ENCODE measurements at regions not wholly inside any gene's neighbourhood (a gene's known extent, or its start where the extent isn't known, plus 50 kb on each side); places are given as distances from the start of the nearest gene placed in this dataset.
A peak's percentile ranks its signal among the peaks of the same experiment; 100 is the strongest.

DNA sequence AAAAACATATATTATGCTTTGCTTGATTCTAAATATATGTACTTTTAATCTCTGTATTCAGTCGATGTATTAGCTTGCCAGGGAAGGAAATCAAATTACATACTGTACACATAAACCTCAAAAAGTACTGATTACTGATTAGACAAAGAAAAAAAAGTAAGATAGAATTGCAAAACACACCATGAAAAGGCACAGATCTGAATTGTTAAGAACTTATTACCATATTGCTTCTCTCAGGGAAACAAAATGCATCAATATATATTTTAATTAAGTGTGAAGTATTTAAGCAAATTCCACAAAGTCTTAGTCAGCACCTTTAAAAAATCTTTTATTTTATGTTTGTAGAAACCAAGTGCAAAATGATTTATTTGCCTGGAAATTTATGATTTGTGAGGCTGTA lies 309.3 kb downstream of the RNF144A start:
- 40% methylated on average over 1 of the region's 1 CpG for WGBS
- DNase-seq (ENCODE audit: low read depth in 6 of 9, low spot score in 9 of 9), result no peak
- Histone ChIP-seq H3K4me1 (ENCODE audit: control insufficient read depth in 2 of 2, insufficient read depth in 2 of 2, low read length in 2 of 2) (no peaks in the 10 kb centered on the region), H3K27me3 (ENCODE audit: control insufficient read depth in 2 of 2, insufficient read depth in 1 of 2, low read length in 1 of 2) (no peaks in the 10 kb centered on the region), H3K27ac (ENCODE audit: low read depth in 1 of 2, low read length in 1 of 2) (no peak overlapping the region), H3K4me3 (ENCODE audit: low read length in 2 of 2) (no peak overlapping the region), H3K36me3 (ENCODE audit: control insufficient read depth in 2 of 2, insufficient read depth in 2 of 2, low read length in 1 of 2) (no peaks in the 10 kb centered on the region), H3K9me3 (ENCODE audit: control insufficient read depth in 2 of 2, insufficient read depth in 1 of 2, low read length in 1 of 2) (no peaks in the 10 kb centered on the region)

- 42% methylated on average over 1 of the region's 1 CpG for WGBS
- no peak for DNase-seq (ENCODE audit: low read depth in 6 of 9, low spot score in 9 of 9)
- Histone ChIP-seq H3K27me3 (ENCODE audit: control insufficient read depth in 2 of 2, insufficient read depth in 1 of 2, low read length in 1 of 2) (no peaks in the 10 kb centered on the region), H3K9me3 (ENCODE audit: control insufficient read depth in 2 of 2, insufficient read depth in 1 of 2, low read length in 1 of 2) (no peaks in the 10 kb centered on the region), H3K4me1 (ENCODE audit: control insufficient read depth in 2 of 2, insufficient read depth in 2 of 2, low read length in 2 of 2) (no peaks in the 10 kb centered on the region), H3K4me3 (ENCODE audit: low read length in 2 of 2) (no peak overlapping the region), H3K36me3 (ENCODE audit: control insufficient read depth in 2 of 2, insufficient read depth in 2 of 2, low read length in 1 of 2) (no peaks in the 10 kb centered on the region), H3K27ac (ENCODE audit: low read depth in 1 of 2, low read length in 1 of 2) (no peak overlapping the region)
Measured at GRCh38 chr2:7233126-7233525, 315.9 kb downstream of the RNF144A start.

DNA sequence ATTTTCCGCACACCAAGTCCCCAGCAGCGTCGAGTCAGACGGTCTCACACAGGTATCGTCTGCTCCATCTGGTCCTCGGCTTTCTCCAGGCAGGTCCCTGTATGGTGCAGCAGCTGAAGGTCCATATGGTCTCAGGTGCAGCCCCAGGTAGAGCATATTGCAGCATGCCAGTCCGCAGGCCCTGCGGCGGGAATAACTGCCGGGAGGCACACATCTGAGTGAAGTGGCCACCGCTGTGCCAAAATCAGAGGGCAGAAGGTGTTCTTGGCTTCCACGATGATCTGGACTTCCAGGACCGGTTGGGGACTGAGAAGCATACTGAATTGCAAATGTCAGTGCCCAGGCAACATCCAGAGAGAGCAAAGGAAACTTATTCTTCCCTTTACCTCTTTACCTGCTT lies 320.3 kb downstream of the RNF144A start:
- H3K4me1 ChIP-seq (ENCODE audit: control insufficient read depth in 2 of 2, insufficient read depth in 2 of 2, low read length in 2 of 2), result no peaks in the 10 kb centered on the region
- 98% methylated on average over 13 of the region's 13 CpGs for WGBS
- H3K27ac ChIP-seq (ENCODE audit: low read depth in 1 of 2, low read length in 1 of 2), result no peak overlapping the region
- H3K36me3 ChIP-seq (ENCODE audit: control insufficient read depth in 2 of 2, insufficient read depth in 2 of 2, low read length in 1 of 2), result no peaks in the 10 kb centered on the region
- H3K9me3 ChIP-seq (ENCODE audit: control insufficient read depth in 2 of 2, insufficient read depth in 1 of 2, low read length in 1 of 2), result no peaks in the 10 kb centered on the region
- H3K27me3 ChIP-seq (ENCODE audit: control insufficient read depth in 2 of 2, insufficient read depth in 1 of 2, low read length in 1 of 2), result no peaks in the 10 kb centered on the region
- no peak for DNase-seq (ENCODE audit: low read depth in 6 of 9, low spot score in 9 of 9)
- H3K4me3 ChIP-seq (ENCODE audit: low read length in 2 of 2), result no peak overlapping the region

- Histone ChIP-seq H3K4me3 (ENCODE audit: low read length in 2 of 2) (no peak overlapping the region), H3K27me3 (ENCODE audit: control insufficient read depth in 2 of 2, insufficient read depth in 1 of 2, low read length in 1 of 2) (no peaks in the 10 kb centered on the region), H3K27ac (ENCODE audit: low read depth in 1 of 2, low read length in 1 of 2) (no peak overlapping the region), H3K36me3 (ENCODE audit: control insufficient read depth in 2 of 2, insufficient read depth in 2 of 2, low read length in 1 of 2) (no peaks in the 10 kb centered on the region), H3K4me1 (ENCODE audit: control insufficient read depth in 2 of 2, insufficient read depth in 2 of 2, low read length in 2 of 2) (no peaks in the 10 kb centered on the region), H3K9me3 (ENCODE audit: control insufficient read depth in 2 of 2, insufficient read depth in 1 of 2, low read length in 1 of 2) (no peaks in the 10 kb centered on the region)
- DNase-seq (ENCODE audit: low read depth in 6 of 9, low spot score in 9 of 9), result no peak
- WGBS, result 96% methylated on average over 3 of the region's 3 CpGs
Measured at GRCh38 chr2:7239078-7239477, 321.9 kb downstream of the RNF144A start.

DNA sequence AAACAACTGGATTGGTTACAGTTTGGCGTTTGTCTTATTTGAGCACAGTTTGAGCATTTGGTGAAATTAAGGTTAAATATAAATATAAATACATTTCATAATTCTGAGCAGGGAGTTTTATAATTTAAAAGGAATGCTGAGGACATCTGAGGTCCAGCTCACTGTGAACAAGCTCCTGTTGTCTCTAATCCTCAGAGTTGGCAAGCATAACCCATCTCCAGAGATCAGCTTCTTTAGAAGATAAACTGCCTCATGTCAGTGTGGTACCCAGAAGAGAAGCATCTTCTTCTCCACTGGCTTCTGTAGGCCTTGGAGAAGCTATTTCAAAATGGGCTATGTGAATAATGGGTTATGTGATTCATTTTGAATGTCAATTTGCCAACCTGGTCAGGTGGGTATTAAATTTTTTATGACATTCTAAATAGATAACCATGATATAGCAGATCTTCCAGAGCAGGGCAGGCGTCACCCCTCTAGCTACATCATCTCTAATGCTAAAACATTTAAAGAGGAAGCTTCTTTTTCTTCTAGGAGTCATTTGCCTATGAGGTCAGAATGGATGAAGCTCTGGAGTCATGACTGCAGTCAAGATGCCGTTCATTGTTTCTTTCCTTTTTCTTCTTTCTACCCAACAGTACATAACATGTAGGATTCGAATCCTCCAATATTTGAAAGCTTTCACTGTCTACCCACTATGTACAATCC lies 324.0 kb downstream of the RNF144A start:
- no peaks in the 10 kb centered on the region for H3K4me1 ChIP-seq (ENCODE audit: control insufficient read depth in 2 of 2, insufficient read depth in 2 of 2, low read length in 2 of 2)
- H3K36me3 ChIP-seq (ENCODE audit: control insufficient read depth in 2 of 2, insufficient read depth in 2 of 2, low read length in 1 of 2), result no peaks in the 10 kb centered on the region
- DNase-seq (ENCODE audit: low read depth in 6 of 9, low spot score in 9 of 9), result no peak
- WGBS, result 80% methylated on average over 4 of the region's 4 CpGs
- no peak overlapping the region for H3K27ac ChIP-seq (ENCODE audit: low read depth in 1 of 2, low read length in 1 of 2)
- H3K27me3 ChIP-seq (ENCODE audit: control insufficient read depth in 2 of 2, insufficient read depth in 1 of 2, low read length in 1 of 2), result no peaks in the 10 kb centered on the region
- H3K9me3 ChIP-seq (ENCODE audit: control insufficient read depth in 2 of 2, insufficient read depth in 1 of 2, low read length in 1 of 2), result no peaks in the 10 kb centered on the region
- no peak overlapping the region for H3K4me3 ChIP-seq (ENCODE audit: low read length in 2 of 2)

- 78% methylated on average over 5 of the region's 5 CpGs for WGBS
Measured at GRCh38 chr2:7242189-7242867, 325.1 kb downstream of the RNF144A start.

GRCh38 chr2:7243276-7243675 lies 326.1 kb downstream of the RNF144A start:
- 82% methylated on average over 4 of the region's 4 CpGs for WGBS
- Histone ChIP-seq H3K4me1 (ENCODE audit: control insufficient read depth in 2 of 2, insufficient read depth in 2 of 2, low read length in 2 of 2) (no peaks in the 10 kb centered on the region), H3K9me3 (ENCODE audit: control insufficient read depth in 2 of 2, insufficient read depth in 1 of 2, low read length in 1 of 2) (no peaks in the 10 kb centered on the region), H3K27me3 (ENCODE audit: control insufficient read depth in 2 of 2, insufficient read depth in 1 of 2, low read length in 1 of 2) (no peaks in the 10 kb centered on the region), H3K27ac (ENCODE audit: low read depth in 1 of 2, low read length in 1 of 2) (no peak overlapping the region), H3K4me3 (ENCODE audit: low read length in 2 of 2) (no peak overlapping the region), H3K36me3 (ENCODE audit: control insufficient read depth in 2 of 2, insufficient read depth in 2 of 2, low read length in 1 of 2) (no peaks in the 10 kb centered on the region)
- DNase-seq (ENCODE audit: low read depth in 6 of 9, low spot score in 9 of 9), result no peak

More at GRCh38 chr2:7242189-7242867, 325.1 kb downstream of the RNF144A start:
- Histone ChIP-seq H3K9me3 (ENCODE audit: control insufficient read depth in 2 of 2, insufficient read depth in 1 of 2, low read length in 1 of 2) (no peaks in the 10 kb centered on the region), H3K36me3 (ENCODE audit: control insufficient read depth in 2 of 2, insufficient read depth in 2 of 2, low read length in 1 of 2) (no peaks in the 10 kb centered on the region), H3K4me1 (ENCODE audit: control insufficient read depth in 2 of 2, insufficient read depth in 2 of 2, low read length in 2 of 2) (no peaks in the 10 kb centered on the region), H3K27ac (ENCODE audit: low read depth in 1 of 2, low read length in 1 of 2) (no peak overlapping the region), H3K27me3 (ENCODE audit: control insufficient read depth in 2 of 2, insufficient read depth in 1 of 2, low read length in 1 of 2) (no peaks in the 10 kb centered on the region), H3K4me3 (ENCODE audit: low read length in 2 of 2) (no peak overlapping the region)
- DNase-seq (ENCODE audit: low read depth in 6 of 9, low spot score in 9 of 9), result peak in 1 of 9 donors; percentile 1

DNA sequence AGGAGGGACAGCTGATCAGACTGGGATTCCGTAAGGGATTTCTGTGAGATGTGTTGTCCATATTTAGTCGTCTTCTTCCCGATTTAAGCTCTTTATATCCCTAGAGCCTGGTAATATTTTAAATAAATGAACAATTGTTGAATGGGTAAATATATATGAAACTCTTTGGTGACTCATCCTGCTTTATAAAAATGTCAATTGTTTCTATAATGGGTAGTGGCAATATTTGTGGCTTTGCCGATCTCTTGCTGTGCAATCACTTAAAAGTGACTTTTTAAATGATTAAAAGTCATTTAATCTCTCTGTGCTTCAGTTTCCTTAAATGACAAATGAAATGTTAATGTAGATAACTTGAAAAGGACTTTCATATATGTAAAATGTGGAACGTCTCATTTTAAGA lies 339.2 kb downstream of the RNF144A start:
- H3K4me1 ChIP-seq (ENCODE audit: control insufficient read depth in 2 of 2, insufficient read depth in 2 of 2, low read length in 2 of 2), result no peaks in the 10 kb centered on the region
- WGBS, result 89% methylated on average over 5 of the region's 5 CpGs
- no peaks in the 10 kb centered on the region for H3K9me3 ChIP-seq (ENCODE audit: control insufficient read depth in 2 of 2, insufficient read depth in 1 of 2, low read length in 1 of 2)
- no peak overlapping the region for H3K27ac ChIP-seq (ENCODE audit: low read depth in 1 of 2, low read length in 1 of 2)
- no peaks in the 10 kb centered on the region for H3K27me3 ChIP-seq (ENCODE audit: control insufficient read depth in 2 of 2, insufficient read depth in 1 of 2, low read length in 1 of 2)
- no peak overlapping the region for H3K4me3 ChIP-seq (ENCODE audit: low read length in 2 of 2)
- DNase-seq (ENCODE audit: low read depth in 6 of 9, low spot score in 9 of 9), result no peak
- H3K36me3 ChIP-seq (ENCODE audit: control insufficient read depth in 2 of 2, insufficient read depth in 2 of 2, low read length in 1 of 2), result no peaks in the 10 kb centered on the region

DNA sequence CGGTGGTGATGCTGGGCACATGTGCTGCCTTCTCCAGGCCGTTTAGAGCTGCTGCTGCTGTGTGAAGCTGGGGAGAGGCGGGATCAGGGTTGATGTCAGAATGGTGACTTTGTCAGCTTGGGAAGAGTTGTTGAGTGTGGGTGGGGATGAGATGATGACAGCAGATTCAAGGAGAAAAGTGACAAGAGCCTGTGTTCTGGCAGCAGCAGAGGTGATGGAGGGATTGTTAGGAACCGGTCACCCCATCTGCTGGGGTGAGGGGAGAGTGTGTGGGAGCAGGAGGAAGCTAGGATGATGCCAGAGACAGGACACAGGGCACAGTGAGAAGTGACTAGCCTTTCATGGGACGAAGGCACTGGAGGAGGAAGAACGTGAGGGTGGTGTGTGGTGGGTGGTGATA lies 345.5 kb downstream of the RNF144A start:
- 40% methylated on average over 6 of the region's 6 CpGs for WGBS
- no peak overlapping the region for H3K27ac ChIP-seq (ENCODE audit: low read depth in 1 of 2, low read length in 1 of 2)
- H3K9me3 ChIP-seq (ENCODE audit: control insufficient read depth in 2 of 2, insufficient read depth in 1 of 2, low read length in 1 of 2), result no peaks in the 10 kb centered on the region
- no peaks in the 10 kb centered on the region for H3K27me3 ChIP-seq (ENCODE audit: control insufficient read depth in 2 of 2, insufficient read depth in 1 of 2, low read length in 1 of 2)
- no peak overlapping the region for H3K4me3 ChIP-seq (ENCODE audit: low read length in 2 of 2)
- H3K36me3 ChIP-seq (ENCODE audit: control insufficient read depth in 2 of 2, insufficient read depth in 2 of 2, low read length in 1 of 2), result no peaks in the 10 kb centered on the region
- no peaks in the 10 kb centered on the region for H3K4me1 ChIP-seq (ENCODE audit: control insufficient read depth in 2 of 2, insufficient read depth in 2 of 2, low read length in 2 of 2)
- DNase-seq (ENCODE audit: low read depth in 6 of 9, low spot score in 9 of 9), result no peak
